Adrenal gland (tissue), 5 donors: ENCODE measurements at regions not wholly inside any gene's neighbourhood (a gene's known extent, or its start where the extent isn't known, plus 50 kb on each side); places are given as distances from the start of the nearest gene placed in this dataset.

Source experiments
- POLR2A ChIP-seq, 2 donors: fragments of 450-650 bp; IDR thresholded peaks; one replicate each; pipeline ENCODE4 v1.6.1; 2017; ENCODE audit warnings: antibody characterized with exemption in 2 of 2, mild to moderate bottlenecking in 2 of 2, moderate library complexity in 1 of 2
- TF ChIP-seq, protein P1 (sequence below), 6 experiments: fragments of 450-650 bp in 4 of 6; fragments of 200-600 bp in 2 of 6; sonication (generic) in 1 of 6; IDR thresholded peaks; 1 replicate in 5 of 6; 2 replicates in 1 of 6; pipeline versions ENCODE4 v1.5.1 to v1.8.0; 2016 to 2021; ENCODE audit warnings: antibody characterized with exemption in 6 of 6, mild to moderate bottlenecking in 2 of 6, moderate library complexity in 1 of 6
- donor health status: DM: no; HTN: no; CAD: no.

DNA sequence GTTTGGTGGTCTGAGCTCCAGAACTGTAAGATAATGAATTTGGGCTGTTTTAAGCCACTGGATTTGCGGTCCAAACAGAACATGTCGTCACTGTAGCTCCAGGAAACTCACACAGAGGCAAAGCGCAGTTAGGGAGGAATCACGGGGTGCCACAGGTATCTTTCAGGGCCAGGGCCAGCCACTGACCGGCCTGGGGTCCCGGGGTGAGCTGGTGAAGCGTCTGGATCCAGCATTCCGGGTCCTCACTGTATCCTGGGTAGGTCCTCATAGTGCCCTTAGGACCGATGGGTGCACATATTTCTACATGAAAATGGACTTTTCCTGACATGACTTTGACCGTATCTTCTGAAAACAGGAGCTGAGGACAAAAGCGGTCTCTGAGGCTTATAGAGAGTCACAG is 196.0 kb upstream of the HDAC4 start:
- TF ChIP-seq, protein P1, sequence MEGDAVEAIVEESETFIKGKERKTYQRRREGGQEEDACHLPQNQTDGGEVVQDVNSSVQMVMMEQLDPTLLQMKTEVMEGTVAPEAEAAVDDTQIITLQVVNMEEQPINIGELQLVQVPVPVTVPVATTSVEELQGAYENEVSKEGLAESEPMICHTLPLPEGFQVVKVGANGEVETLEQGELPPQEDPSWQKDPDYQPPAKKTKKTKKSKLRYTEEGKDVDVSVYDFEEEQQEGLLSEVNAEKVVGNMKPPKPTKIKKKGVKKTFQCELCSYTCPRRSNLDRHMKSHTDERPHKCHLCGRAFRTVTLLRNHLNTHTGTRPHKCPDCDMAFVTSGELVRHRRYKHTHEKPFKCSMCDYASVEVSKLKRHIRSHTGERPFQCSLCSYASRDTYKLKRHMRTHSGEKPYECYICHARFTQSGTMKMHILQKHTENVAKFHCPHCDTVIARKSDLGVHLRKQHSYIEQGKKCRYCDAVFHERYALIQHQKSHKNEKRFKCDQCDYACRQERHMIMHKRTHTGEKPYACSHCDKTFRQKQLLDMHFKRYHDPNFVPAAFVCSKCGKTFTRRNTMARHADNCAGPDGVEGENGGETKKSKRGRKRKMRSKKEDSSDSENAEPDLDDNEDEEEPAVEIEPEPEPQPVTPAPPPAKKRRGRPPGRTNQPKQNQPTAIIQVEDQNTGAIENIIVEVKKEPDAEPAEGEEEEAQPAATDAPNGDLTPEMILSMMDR (IDR thresholded peaks at IDR 0.05): no peak
- TF ChIP-seq POLR2A (IDR thresholded peaks at IDR 0.05): no peak
